ENCODE measurements at regions not wholly inside any gene's neighbourhood (a gene's known extent, or its start where the extent isn't known, plus 50 kb on each side); places are given as distances from the start of the nearest gene placed in this dataset.

GRCh38 chr18:6465281-6465680 is 50.6 kb upstream of the L3MBTL4 start:
- no peak for TF ChIP-seq Cebpa-rat (IDR thresholded peaks at IDR 0.05)
- no peak overlapping the region for H3K4me3 ChIP-seq
- H3K9me3 ChIP-seq = no peaks in the 10 kb centered on the region

DNA sequence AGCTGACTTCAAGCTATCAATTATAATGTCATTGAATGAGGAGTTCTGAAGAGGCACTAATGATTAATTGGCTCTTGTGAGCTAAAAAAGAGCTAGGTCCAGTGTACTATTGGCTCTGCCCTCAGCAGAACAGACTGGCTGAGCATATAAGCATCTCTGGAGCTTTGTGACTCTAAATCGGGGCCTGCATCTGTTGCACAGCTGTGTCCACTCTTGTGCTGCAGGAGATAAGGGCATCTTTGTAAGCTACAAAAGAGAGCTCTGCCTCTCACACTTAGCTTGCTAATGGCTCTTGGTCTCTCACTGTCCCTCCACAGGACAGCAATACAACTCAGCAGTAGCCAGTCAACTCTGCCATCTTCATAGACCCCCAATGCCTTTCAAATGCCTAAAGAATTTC is 61.5 kb upstream of the L3MBTL4 start:
- Histone ChIP-seq H3K4me3 (no peak overlapping the region), H3K4me1 (no peaks in the 10 kb centered on the region), H3K9ac (no peak overlapping the region), H3K9me3 (no peaks in the 10 kb centered on the region), H3K36me3 (no peaks in the 10 kb centered on the region), H4K20me1 (no peaks in the 10 kb centered on the region), H3K27me3 (no peaks in the 10 kb centered on the region), H3K4me2 (no peak overlapping the region), H3K27ac (no peak overlapping the region)
- TF ChIP-seq Cebpa-rat (IDR thresholded peaks at IDR 0.05) = no peak

More at GRCh38 chr18:6465281-6465680, 50.6 kb upstream of the L3MBTL4 start:
- Histone ChIP-seq H3K27me3 (no peaks in the 10 kb centered on the region), H4K20me1 (no peaks in the 10 kb centered on the region), H3K27ac (no peak overlapping the region), H3K4me2 (no peak overlapping the region), H3K36me3 (no peaks in the 10 kb centered on the region), H3K9ac (no peak overlapping the region), H3K4me1 (no peaks in the 10 kb centered on the region)

DNA sequence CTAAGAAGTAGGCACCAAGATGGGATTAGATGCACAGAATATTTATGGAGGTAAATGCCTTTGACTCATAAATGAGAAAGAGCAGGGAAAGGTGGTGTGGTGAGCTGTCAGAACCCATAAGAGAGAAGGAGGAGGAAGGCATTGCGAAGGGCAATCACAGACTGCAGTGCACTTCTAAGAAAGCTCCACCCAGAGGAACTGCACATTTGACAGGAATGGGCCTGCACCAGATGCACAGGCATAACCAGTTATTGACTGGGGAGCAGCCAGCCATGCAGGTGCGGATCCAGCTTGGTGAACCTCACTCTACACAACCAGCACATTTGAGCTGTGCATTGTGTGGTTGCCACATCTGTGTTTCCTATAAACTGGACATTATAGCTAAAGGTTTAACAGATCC is 62.2 kb upstream of the L3MBTL4 start:
- Histone ChIP-seq H3K27ac (no peak overlapping the region), H3K36me3 (no peaks in the 10 kb centered on the region), H3K4me3 (no peak overlapping the region), H3K9me3 (no peaks in the 10 kb centered on the region), H3K9ac (no peak overlapping the region), H3K4me2 (no peak overlapping the region), H3K27me3 (no peaks in the 10 kb centered on the region), H4K20me1 (no peaks in the 10 kb centered on the region), H3K4me1 (no peaks in the 10 kb centered on the region)
- TF ChIP-seq Cebpa-rat (IDR thresholded peaks at IDR 0.05) = no peak

DNA sequence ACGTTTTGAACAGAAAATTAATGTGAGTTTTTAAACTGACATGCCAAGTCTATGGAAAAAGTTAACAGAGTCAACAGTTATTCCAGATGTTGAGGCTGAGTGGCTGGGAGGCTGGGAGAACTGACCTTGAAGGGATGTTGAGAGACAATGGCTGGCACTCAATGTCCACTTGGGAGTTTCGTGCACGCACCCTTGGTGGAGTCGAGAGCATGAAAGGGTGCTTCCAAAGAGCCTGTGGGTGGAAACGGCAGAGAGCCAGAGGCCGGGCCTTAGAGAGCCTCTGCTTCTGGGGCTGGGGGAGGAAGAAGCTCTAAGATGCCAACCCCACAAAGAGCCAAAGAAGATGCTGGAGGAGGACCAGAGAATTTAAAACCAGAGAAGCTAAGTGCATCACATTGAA is 63.4 kb upstream of the L3MBTL4 start:
- TF ChIP-seq Cebpa-rat (IDR thresholded peaks at IDR 0.05) = no peak
- no peaks in the 10 kb centered on the region for H3K36me3 ChIP-seq
- no peaks in the 10 kb centered on the region for H3K4me1 ChIP-seq
- no peaks in the 10 kb centered on the region for H3K27me3 ChIP-seq
- H3K4me2 ChIP-seq = no peak overlapping the region
- H3K9ac ChIP-seq = no peak overlapping the region
- H3K4me3 ChIP-seq = no peak overlapping the region
- H4K20me1 ChIP-seq = no peaks in the 10 kb centered on the region
- H3K9me3 ChIP-seq = no peaks in the 10 kb centered on the region
- no peak overlapping the region for H3K27ac ChIP-seq

GRCh38 chr18:6479699-6480098 is 65.0 kb upstream of the L3MBTL4 start:
- Histone ChIP-seq H3K9ac (no peak overlapping the region), H3K27me3 (no peaks in the 10 kb centered on the region), H3K4me1 (no peaks in the 10 kb centered on the region), H3K9me3 (no peaks in the 10 kb centered on the region), H3K27ac (no peak overlapping the region), H4K20me1 (no peaks in the 10 kb centered on the region), H3K4me3 (no peak overlapping the region), H3K36me3 (no peaks in the 10 kb centered on the region), H3K4me2 (no peak overlapping the region)
- no peak for TF ChIP-seq Cebpa-rat (IDR thresholded peaks at IDR 0.05)

- no peaks in the 10 kb centered on the region for H3K9me3 ChIP-seq
- H3K9ac ChIP-seq = no peak overlapping the region
- H3K4me2 ChIP-seq = no peak overlapping the region
- H3K36me3 ChIP-seq = no peaks in the 10 kb centered on the region
- no peak overlapping the region for H3K27ac ChIP-seq
- H3K4me1 ChIP-seq = no peaks in the 10 kb centered on the region
- TF ChIP-seq Cebpa-rat (IDR thresholded peaks at IDR 0.05) = no peak
- no peak overlapping the region for H3K4me3 ChIP-seq
- no peaks in the 10 kb centered on the region for H4K20me1 ChIP-seq
- H3K27me3 ChIP-seq = no peaks in the 10 kb centered on the region
These were observed 67.7 kb upstream of the L3MBTL4 start for GRCh38 chr18:6482198-6482977.

GRCh38 chr18:6484659-6485058 is 69.9 kb upstream of the L3MBTL4 start:
- no peaks in the 10 kb centered on the region for H3K27me3 ChIP-seq
- TF ChIP-seq Cebpa-rat (IDR thresholded peaks at IDR 0.05) = no peak
- no peak overlapping the region for H3K27ac ChIP-seq
- no peaks in the 10 kb centered on the region for H3K36me3 ChIP-seq
- H4K20me1 ChIP-seq = no peaks in the 10 kb centered on the region
- H3K4me3 ChIP-seq = no peak overlapping the region
- H3K9me3 ChIP-seq = no peaks in the 10 kb centered on the region
- H3K9ac ChIP-seq = no peak overlapping the region
- no peak overlapping the region for H3K4me2 ChIP-seq
- H3K4me1 ChIP-seq = no peaks in the 10 kb centered on the region

- H3K4me1 ChIP-seq = no peaks in the 10 kb centered on the region
- H3K4me2 ChIP-seq = no peak overlapping the region
- no peak overlapping the region for H3K4me3 ChIP-seq
- H3K9me3 ChIP-seq = no peaks in the 10 kb centered on the region
- no peaks in the 10 kb centered on the region for H3K36me3 ChIP-seq
- no peak overlapping the region for H3K9ac ChIP-seq
- no peak for TF ChIP-seq Cebpa-rat (IDR thresholded peaks at IDR 0.05)
- H3K27ac ChIP-seq = no peak overlapping the region
- no peaks in the 10 kb centered on the region for H3K27me3 ChIP-seq
- H4K20me1 ChIP-seq = no peaks in the 10 kb centered on the region
These were observed 71.6 kb upstream of the L3MBTL4 start for GRCh38 chr18:6486313-6486712.

DNA sequence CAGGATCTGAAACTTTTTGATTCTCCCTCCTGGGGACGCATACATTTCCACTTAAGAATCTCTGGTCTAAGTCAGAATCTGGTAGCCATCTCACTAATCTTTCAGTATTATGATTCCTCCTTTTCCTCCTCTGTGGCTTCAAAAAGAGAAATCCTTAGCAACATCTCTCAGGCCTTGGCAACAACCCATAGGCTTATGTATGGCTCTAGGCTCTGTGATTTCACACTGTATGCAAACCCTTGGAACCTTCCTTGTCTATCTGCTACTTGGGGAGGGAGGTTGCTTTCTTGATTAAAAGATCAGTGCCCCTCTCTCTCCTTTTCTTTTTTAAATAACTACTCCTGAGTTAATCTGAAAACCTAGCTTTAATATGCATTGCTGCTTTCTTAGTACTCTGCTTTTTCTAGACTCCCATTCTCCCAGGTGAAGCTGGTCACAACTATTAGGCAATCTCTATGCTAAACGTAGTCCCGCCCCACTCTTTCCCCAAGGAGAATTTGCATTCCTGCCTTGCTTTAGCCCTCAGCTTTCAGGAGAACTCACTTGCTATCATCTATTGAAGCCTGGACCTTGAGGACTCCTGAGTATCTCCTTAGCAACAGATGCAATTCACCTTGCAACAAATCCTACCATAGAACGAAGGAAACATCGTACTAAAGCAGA is 72.2 kb upstream of the L3MBTL4 start:
- Histone ChIP-seq H3K4me1 (no peaks in the 10 kb centered on the region), H4K20me1 (no peaks in the 10 kb centered on the region), H3K36me3 (no peaks in the 10 kb centered on the region), H3K9ac (no peak overlapping the region), H3K27ac (no peak overlapping the region), H3K9me3 (no peaks in the 10 kb centered on the region), H3K4me2 (no peak overlapping the region), H3K27me3 (no peaks in the 10 kb centered on the region), H3K4me3 (no peak overlapping the region)
- no peak for TF ChIP-seq Cebpa-rat (IDR thresholded peaks at IDR 0.05)

DNA sequence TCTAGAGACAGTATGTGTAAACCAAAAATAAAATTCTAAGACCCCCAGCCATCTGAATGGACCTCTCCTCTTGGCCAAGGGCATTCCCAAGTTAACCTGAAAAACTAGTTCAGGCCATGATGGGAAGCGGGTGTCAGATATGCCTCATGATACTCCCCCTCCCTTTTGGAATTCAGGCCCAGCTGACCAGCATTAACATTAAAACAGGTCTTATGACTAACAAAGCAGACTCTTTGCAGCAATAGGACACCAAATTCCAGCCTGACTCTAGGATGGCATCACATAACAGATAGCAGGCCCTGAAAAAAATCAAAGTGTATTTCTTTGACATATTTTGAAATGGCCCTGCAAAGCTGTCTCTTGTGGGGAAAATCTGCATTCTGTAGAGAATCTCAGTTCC is 73.3 kb upstream of the L3MBTL4 start:
- no peak overlapping the region for H3K27ac ChIP-seq
- H3K9me3 ChIP-seq = no peaks in the 10 kb centered on the region
- no peak overlapping the region for H3K4me3 ChIP-seq
- no peak overlapping the region for H3K4me2 ChIP-seq
- no peaks in the 10 kb centered on the region for H3K36me3 ChIP-seq
- no peaks in the 10 kb centered on the region for H3K27me3 ChIP-seq
- TF ChIP-seq Cebpa-rat (IDR thresholded peaks at IDR 0.05) = no peak
- H4K20me1 ChIP-seq = no peaks in the 10 kb centered on the region
- no peak overlapping the region for H3K9ac ChIP-seq
- H3K4me1 ChIP-seq = no peaks in the 10 kb centered on the region

All from BLaER1 (cell line).